SKM-1 (cell line): ENCODE measurements at regions not wholly inside any gene's neighbourhood (a gene's known extent, or its start where the extent isn't known, plus 50 kb on each side); places are given as distances from the start of the nearest gene placed in this dataset.

ENCODE experiments used
- DNase-seq: peaks from one replicate; lab custom pipeline; 2025; ENCODE audit not compliant: unreplicated experiment; lab: John Stamatoyannopoulos, UW

- no peak for DNase-seq
These were observed 127.9 kb upstream of the TARS1 start for GRCh38 chr5:33312571-33313549.

GRCh38 chr5:33315189-33315588, 125.6 kb upstream of the TARS1 start:
- no peak for DNase-seq

DNA sequence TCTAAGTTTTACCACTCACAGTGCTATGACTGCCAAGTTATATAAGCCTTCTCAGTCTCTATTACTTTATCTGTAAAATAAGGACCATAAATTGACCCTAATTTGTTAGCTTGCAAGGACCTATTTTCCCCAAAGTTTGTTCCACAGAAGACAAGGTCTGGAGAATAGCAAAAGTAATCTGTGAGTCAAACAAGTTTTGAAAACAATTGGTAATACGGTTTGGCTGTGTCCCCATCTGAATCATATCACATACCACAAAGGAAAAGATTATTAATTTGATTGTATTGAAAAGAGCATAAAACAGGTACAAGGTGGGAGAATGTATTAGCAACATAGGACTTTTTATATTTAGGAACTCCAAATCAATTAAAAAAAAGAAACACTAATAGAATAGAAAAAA, 124.0 kb upstream of the TARS1 start:
- DNase-seq, result no peak

DNA sequence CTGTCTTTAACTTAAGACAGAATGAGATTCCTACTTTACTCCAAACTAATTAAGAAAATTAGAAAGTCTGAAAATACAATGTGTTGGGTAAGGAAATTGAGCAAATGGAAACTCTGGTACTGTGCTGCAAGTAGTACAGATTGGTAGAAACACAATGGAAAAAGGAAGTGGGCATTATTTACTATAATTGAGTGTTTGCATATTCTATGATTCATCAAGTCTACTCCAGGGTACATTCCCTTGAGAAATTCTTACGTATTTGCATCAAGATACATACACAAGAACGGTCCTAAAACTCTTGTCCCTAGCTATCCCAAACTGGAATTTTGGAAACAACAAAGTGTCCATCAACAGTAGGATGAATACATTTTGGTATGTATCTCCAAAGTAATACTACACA, 123.5 kb upstream of the TARS1 start:
- DNase-seq, result no peak

- no peak for DNase-seq
These were observed 121.6 kb upstream of the TARS1 start for GRCh38 chr5:33319151-33319550.

- no peak for DNase-seq
These were observed 120.9 kb upstream of the TARS1 start for GRCh38 chr5:33319841-33320240.

DNA sequence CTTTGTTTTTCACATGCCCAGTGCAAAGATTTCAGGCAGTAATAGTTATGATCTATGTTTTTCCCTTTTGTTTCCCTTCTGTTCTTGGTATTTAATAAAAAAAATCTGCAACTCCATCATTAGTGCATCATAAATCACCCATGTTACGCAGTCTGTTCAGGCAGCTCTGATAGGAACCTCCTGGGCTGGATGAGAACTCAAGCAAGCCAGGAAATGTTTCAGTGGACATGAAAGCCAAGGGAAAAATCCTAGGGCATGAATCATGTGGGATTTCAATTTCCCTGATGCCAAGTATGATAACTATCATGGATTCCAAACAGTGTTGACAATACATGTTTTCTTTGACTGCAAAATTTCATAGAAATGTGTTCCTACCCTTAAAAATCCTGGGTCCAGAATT, 119.7 kb upstream of the TARS1 start:
- no peak for DNase-seq

DNA sequence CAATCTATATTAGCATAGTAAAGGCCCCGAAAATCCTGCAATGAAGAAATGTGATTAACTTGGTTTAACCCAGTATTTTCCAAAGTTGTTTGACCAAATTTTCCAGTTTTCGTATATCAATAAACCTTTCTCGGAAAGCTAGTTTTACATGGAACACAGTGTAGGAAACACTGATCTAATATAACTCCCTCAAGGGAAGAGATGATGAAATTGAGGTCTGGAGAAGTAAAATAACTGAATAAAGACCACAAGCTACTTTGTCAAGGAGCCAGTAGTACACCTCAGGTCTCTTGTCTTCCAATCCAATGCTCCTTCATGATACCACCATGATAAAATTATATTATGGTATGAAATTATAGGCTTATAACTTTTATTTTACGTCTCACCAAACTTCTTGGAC, 118.1 kb upstream of the TARS1 start:
- DNase-seq, result no peak

DNA sequence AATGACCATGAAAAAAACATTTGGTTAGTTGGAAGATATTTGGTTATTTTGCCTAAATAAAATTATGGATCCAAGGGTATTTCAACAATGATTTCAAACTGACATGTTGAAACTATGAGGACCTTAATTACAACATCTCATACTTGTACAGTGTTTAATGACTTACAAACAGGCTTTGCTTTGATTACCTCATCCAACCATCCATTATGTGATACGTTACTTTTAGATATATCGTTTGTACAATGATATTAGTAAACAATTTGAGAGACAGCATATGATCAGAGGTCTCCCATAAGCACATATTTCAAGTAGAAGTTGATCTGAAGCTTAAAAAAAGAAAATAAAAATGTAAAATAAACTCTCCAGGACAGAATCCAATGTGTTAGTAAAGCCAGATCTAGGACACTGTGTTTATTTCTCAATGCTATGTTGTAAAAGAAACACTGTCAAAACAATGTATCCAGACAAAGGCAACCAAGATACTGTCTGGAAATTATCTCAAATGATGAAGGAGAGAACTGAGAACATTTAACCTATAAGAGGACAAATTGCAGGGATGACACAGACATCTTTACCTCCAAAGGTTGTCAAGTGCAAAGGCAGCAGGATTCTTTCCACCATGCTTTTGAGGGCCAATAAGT, 116.0 kb upstream of the TARS1 start:
- no peak for DNase-seq

DNA sequence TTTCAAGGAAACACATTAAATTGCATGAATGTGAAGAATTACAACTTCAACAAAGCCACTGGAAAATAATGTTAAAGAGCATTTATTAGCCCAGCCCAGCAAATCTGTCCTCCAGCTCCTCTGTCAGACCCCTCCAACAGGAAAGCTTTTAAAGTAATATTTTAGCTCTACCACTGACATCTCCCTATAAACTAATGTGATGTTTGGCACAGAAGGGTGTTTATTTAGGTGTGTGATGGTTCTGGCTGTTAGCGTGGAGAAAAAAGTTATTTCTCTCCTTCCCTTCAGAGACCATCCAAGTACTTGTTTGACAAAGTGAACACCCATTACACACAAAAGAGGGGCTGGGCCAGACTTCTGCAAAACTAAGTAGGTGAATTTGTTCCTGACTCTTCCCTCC, 111.9 kb upstream of the TARS1 start:
- DNase-seq, result no peak

- DNase-seq, result no peak
These were observed 110.9 kb upstream of the TARS1 start for GRCh38 chr5:33329891-33330290.

GRCh38 chr5:33330426-33330825, 110.3 kb upstream of the TARS1 start:
- DNase-seq, result no peak

DNA sequence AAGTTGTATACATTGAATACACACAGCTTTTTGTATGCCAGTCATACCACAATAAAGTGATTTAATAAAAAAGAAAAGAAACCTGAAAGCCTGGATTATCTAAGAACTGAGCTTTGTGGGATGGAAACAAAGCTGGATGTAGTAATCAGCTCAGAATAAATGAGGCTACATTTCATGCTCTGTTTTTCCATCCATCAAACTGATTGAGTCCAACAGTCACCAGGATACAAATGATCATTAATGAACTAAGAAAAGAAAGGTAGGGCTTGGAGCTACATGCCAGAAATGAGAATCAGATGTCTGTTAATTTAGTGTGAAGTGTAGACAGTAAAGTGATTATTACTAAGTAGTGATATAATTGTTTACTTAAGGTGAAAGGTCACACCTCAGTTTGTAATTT, 109.8 kb upstream of the TARS1 start:
- DNase-seq, result no peak

GRCh38 chr5:33332804-33333203, 108.0 kb upstream of the TARS1 start:
- DNase-seq, result no peak

- DNase-seq, result no peak
These were observed 105.9 kb upstream of the TARS1 start for GRCh38 chr5:33334829-33335228.

DNA sequence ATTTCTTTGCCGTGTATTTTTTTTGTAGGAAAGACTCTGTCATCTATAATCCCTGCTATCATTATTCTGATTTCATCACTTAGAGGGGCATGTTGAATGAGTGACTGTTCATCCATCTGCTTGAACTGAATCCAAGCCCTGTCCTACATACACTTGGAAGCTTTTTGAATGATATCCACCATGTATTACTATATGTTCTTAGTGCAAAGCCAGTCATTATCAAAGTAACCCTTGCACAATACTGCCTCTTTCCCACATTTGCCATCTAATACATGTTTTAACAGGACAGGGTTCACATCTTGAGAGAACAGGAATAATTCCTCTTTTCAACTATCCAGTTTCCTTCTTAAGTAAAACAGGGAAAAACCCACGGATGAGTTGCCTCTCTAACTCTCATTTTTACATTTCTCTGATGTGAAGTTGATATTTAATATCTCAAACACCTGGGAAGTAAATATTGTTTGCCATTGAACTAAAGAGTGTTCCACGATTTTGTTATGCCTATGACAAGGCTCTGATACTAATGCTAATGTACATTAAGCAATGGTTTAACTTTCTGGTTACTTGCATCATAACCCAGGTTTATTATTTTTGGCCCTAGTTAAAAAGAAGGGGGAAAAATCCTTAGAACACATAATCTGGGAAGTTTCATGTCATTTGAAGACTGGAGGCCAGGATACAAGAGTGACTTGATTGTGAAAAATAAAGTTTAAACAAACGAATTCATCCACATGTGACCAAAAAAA, 103.7 kb upstream of the TARS1 start:
- DNase-seq, result no peak

DNA sequence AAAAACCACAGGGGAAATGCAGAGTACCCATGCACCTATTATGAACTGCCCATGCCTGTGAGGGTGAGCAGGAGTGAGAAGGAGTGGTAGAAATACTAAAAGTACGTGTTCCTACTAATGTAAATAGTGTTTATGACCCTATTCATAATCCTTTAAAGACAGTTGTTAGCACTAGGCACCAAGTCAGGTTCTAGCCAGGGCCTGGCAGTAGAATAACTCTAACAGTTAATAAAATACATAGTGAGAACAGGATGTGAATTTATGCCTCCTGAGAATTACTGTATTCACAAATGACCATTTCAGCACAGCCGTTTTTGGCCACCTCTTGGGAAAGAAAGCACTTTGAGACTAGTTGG, 103.2 kb upstream of the TARS1 start:
- no peak for DNase-seq

DNA sequence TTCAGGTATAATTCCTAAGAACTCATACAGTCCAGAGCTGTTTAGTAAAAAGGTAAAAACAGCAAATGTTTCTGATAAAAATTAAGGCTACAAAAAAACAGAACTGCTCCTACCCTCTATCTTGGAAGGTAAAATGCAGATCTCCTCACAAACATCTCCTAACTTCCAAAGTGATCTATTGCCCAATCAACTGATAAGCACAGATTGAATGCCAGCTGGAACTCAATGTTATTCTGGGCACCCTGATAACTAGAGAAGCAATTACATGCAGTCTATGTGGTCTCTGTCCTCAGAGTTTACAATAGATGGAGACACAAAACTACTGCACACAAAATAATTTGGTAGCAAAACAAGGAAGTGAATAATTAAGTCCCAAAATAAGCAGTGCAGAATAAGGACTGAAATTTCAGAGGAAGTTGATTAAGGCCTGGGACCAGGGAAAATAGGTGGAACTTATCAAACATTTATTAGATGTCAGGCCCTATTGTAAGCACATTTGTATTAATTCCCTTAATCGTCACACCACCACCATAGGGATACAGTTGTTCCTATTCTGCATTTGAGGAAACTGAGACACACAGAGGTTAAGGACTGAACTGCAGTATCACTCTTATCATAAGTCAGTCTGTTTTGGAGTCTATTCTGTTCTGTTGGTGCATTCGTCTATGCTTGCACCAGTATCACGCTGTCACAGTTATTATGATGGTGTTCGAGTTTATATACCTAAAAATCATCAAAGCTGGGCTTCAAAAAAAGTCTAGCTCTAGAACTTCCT, 102.2 kb upstream of the TARS1 start:
- no peak for DNase-seq

DNA sequence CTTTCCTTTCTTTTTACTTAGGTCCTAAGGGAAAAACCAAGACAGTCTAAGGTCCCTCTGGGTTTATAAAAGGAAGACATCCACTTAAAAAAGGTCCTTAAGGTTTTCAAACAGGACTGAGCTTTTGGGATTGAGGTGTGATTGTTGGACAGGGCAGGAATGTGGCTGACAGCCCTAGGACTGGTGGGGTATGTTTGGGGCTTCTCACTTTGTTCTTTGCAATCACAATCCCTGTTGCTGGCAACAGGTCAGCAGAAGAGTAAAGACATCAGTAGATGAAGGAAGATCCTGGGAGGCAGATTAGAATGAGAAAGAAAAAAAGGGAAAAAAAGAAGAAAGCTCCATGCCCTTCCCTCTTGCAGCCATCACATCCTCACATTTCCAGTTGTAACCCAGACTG, 101.4 kb upstream of the TARS1 start:
- no peak for DNase-seq

DNA sequence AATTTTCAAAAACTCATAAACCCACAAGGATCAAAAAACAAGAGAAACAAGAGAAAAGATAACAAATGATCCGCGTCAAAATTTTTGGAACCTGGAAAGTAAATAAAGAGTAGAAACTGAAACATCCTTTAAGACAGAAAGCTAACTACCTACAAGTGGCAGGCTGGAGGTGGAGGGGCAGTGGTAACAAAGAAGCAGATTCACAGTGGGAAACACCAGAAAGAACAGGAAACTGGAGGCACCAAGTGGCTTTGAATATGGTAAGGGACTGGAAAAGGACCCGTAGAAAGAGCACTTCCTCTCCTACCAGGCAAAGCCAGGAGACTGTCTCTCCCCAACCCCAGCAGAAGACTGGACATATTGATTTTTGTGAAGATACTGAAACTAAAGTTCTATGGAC, 100.6 kb upstream of the TARS1 start:
- DNase-seq, result no peak

DNA sequence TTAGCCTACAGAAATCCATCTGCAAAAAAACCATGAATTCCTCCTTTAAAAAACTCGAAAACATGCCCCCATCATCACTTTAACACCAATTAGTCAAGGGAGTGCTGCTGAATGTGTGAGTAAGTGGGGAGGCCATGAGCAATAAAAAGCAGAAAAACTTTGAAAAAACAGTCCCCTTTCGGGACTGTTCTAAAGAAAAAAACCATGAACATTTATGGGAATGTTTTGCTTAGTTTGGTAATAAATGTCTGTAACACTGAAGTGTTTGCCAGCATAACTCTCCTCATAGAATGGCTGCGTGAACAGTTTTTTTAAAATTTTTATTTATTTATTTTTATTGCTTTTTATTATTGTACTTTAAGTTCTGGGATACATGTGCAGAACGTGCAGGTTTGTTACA, 99.4 kb upstream of the TARS1 start:
- DNase-seq, result no peak
